Karpas-422 (cell line): ENCODE measurements at regions not wholly inside any gene's neighbourhood (a gene's known extent, or its start where the extent isn't known, plus 50 kb on each side); places are given as distances from the start of the nearest gene placed in this dataset.

Experiments used
- DNase-seq: peaks from one replicate; pipeline ENCODE4 v3.0.0-alpha.2; 2015
- H2AFZ ChIP-seq: fragments of 200-600 bp; sonication (generic); 2 replicates; pipeline ENCODE4 v1.6.1; 2014; ENCODE audit warnings: antibody characterized with exemption, low read length, mixed read lengths
- H3K27ac ChIP-seq: fragments of 200-600 bp; sonication (generic); 2 replicates; pipeline ENCODE4 v1.5.1; 2014; ENCODE audit warnings: mild to moderate bottlenecking, low read length, moderate library complexity
- H3K27me3 ChIP-seq: fragments of 200-600 bp; sonication (generic); 2 replicates; pipeline ENCODE4 v1.6.1; 2014; ENCODE audit warnings: low read length, mixed read lengths
- H3K36me3 ChIP-seq: fragments of 200-600 bp; sonication (generic); 2 replicates; pipeline ENCODE4 v1.6.1; 2014; ENCODE audit warnings: low read length, mixed read lengths; ENCODE audit not compliant: insufficient read depth
- H3K4me1 ChIP-seq: fragments of 200-600 bp; sonication (generic); 2 replicates; pipeline ENCODE4 v1.6.1; 2014; ENCODE audit warnings: mild to moderate bottlenecking, low read length, mixed read lengths
- H3K4me2 ChIP-seq: fragments of 200-600 bp; sonication (generic); 2 replicates; pipeline ENCODE4 v1.6.1; 2014; ENCODE audit warnings: low read length, low read depth, mild to moderate bottlenecking; ENCODE audit not compliant: poor library complexity, severe bottlenecking
- H3K4me3 ChIP-seq: fragments of 200-600 bp; sonication (generic); 2 replicates; pipeline ENCODE4 v1.5.1; 2014; ENCODE audit warnings: mild to moderate bottlenecking, antibody characterized with exemption, low read length, mixed read lengths
- H3K79me2 ChIP-seq: fragments of 200-600 bp; sonication (generic); 2 replicates; pipeline ENCODE4 v1.6.1; 2014; ENCODE audit warnings: mild to moderate bottlenecking, low read length, mixed read lengths
- H3K9ac ChIP-seq: fragments of 200-600 bp; sonication (generic); 2 replicates; pipeline ENCODE4 v1.6.0; 2014; ENCODE audit warnings: low read length
- H3K9me2 ChIP-seq: fragments of 200-600 bp; sonication (generic), shearing (Covaris generic); replicated peaks from 2 replicates; pipeline ENCODE4 v1.6.0; 2014; ENCODE audit warnings: mild to moderate bottlenecking, low read length, moderate library complexity; ENCODE audit not compliant: insufficient read depth
- H3K9me3 ChIP-seq: fragments of 300-700, 200-600 bp; sonication (generic); 2 replicates; pipeline ENCODE4 v1.6.1; 2014; ENCODE audit warnings: low read length, mixed read lengths
- H4K20me1 ChIP-seq: fragments of 200-600 bp; sonication (generic); 2 replicates; pipeline ENCODE4 v1.6.1; 2014; ENCODE audit warnings: mild to moderate bottlenecking, antibody characterized with exemption, low read length, low read depth; ENCODE audit not compliant: insufficient read depth

GRCh38 chr1:229208481-229208880, 62.4 kb upstream of the RAB4A start:
- no peak overlapping the region for H2AFZ ChIP-seq
- no peak for DNase-seq
- H3K4me1 ChIP-seq: no peaks in the 10 kb centered on the region
- H3K27me3 ChIP-seq: no peaks in the 10 kb centered on the region
- no peak overlapping the region for H3K4me3 ChIP-seq
- H4K20me1 ChIP-seq: no peaks in the 10 kb centered on the region
- H3K36me3 ChIP-seq: no peaks in the 10 kb centered on the region
- H3K27ac ChIP-seq: no peak overlapping the region
- H3K79me2 ChIP-seq: no peaks in the 10 kb centered on the region
- no peaks in the 10 kb centered on the region for H3K9me2 ChIP-seq
- no peaks in the 10 kb centered on the region for H3K9me3 ChIP-seq
- H3K9ac ChIP-seq: no peak overlapping the region
- H3K4me2 ChIP-seq: no peak overlapping the region

- no peaks in the 10 kb centered on the region for H3K27me3 ChIP-seq
- H3K79me2 ChIP-seq: no peaks in the 10 kb centered on the region
- H4K20me1 ChIP-seq: no peaks in the 10 kb centered on the region
- H3K9ac ChIP-seq: no peak overlapping the region
- H2AFZ ChIP-seq: no peak overlapping the region
- no peak for DNase-seq
- H3K9me3 ChIP-seq: no peaks in the 10 kb centered on the region
- no peaks in the 10 kb centered on the region for H3K4me1 ChIP-seq
- no peaks in the 10 kb centered on the region for H3K36me3 ChIP-seq
- no peak overlapping the region for H3K4me3 ChIP-seq
- H3K9me2 ChIP-seq: no peaks in the 10 kb centered on the region
- H3K4me2 ChIP-seq: no peak overlapping the region
- H3K27ac ChIP-seq: no peak overlapping the region
These were observed 61.5 kb upstream of the RAB4A start for GRCh38 chr1:229209386-229209785.

GRCh38 chr1:229209816-229210215, 61.1 kb upstream of the RAB4A start:
- no peaks in the 10 kb centered on the region for H3K4me1 ChIP-seq
- no peaks in the 10 kb centered on the region for H3K9me2 ChIP-seq
- H3K36me3 ChIP-seq: no peaks in the 10 kb centered on the region
- no peak overlapping the region for H3K4me3 ChIP-seq
- H3K27me3 ChIP-seq: no peaks in the 10 kb centered on the region
- no peak overlapping the region for H3K27ac ChIP-seq
- no peaks in the 10 kb centered on the region for H4K20me1 ChIP-seq
- H3K9me3 ChIP-seq: no peaks in the 10 kb centered on the region
- no peak overlapping the region for H2AFZ ChIP-seq
- H3K9ac ChIP-seq: no peak overlapping the region
- H3K79me2 ChIP-seq: no peaks in the 10 kb centered on the region
- DNase-seq: no peak
- H3K4me2 ChIP-seq: no peak overlapping the region

- H3K79me2 ChIP-seq: no peaks in the 10 kb centered on the region
- H2AFZ ChIP-seq: no peak overlapping the region
- no peaks in the 10 kb centered on the region for H3K9me2 ChIP-seq
- H3K4me1 ChIP-seq: no peaks in the 10 kb centered on the region
- DNase-seq: no peak
- no peaks in the 10 kb centered on the region for H4K20me1 ChIP-seq
- no peak overlapping the region for H3K4me3 ChIP-seq
- no peak overlapping the region for H3K27ac ChIP-seq
- no peaks in the 10 kb centered on the region for H3K27me3 ChIP-seq
- H3K4me2 ChIP-seq: no peak overlapping the region
- no peak overlapping the region for H3K9ac ChIP-seq
- no peaks in the 10 kb centered on the region for H3K9me3 ChIP-seq
- no peaks in the 10 kb centered on the region for H3K36me3 ChIP-seq
These were observed 60.1 kb upstream of the RAB4A start for GRCh38 chr1:229210844-229211243.

- Histone ChIP-seq H3K4me3 (no peak overlapping the region), H3K9me2 (no peaks in the 10 kb centered on the region), H3K27ac (no peak overlapping the region), H3K36me3 (no peaks in the 10 kb centered on the region), H3K9ac (no peak overlapping the region), H2AFZ (no peak overlapping the region), H3K4me2 (no peak overlapping the region), H3K79me2 (no peaks in the 10 kb centered on the region), H3K9me3 (no peaks in the 10 kb centered on the region), H3K27me3 (no peaks in the 10 kb centered on the region), H3K4me1 (no peaks in the 10 kb centered on the region), H4K20me1 (no peaks in the 10 kb centered on the region)
- no peak for DNase-seq
These were observed 57.1 kb upstream of the RAB4A start for GRCh38 chr1:229213797-229214196.

DNA sequence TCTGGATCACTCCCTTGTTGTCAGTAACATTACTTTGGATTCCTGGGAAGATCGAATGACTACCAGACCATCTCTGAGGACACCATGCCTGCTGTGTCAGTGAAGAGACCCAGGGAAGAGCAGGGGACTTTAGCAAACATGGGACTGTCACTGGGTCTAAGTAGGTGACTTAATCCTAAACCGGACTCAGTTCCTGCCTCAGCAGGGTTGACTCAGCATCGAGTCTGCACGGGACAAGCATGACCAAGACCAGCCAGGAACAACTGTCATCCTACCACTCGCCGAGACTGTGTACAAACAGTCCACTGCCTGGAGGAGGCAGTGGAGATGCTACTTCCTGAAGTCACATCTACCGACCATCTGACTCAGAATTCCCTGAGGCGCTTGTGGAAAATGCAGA, 53.2 kb upstream of the RAB4A start:
- H3K4me2 ChIP-seq: no peak overlapping the region
- no peaks in the 10 kb centered on the region for H3K9me3 ChIP-seq
- no peak overlapping the region for H3K9ac ChIP-seq
- no peaks in the 10 kb centered on the region for H4K20me1 ChIP-seq
- H2AFZ ChIP-seq: no peak overlapping the region
- no peaks in the 10 kb centered on the region for H3K27me3 ChIP-seq
- H3K9me2 ChIP-seq: no peaks in the 10 kb centered on the region
- H3K27ac ChIP-seq: no peak overlapping the region
- no peaks in the 10 kb centered on the region for H3K36me3 ChIP-seq
- H3K4me3 ChIP-seq: no peak overlapping the region
- no peaks in the 10 kb centered on the region for H3K79me2 ChIP-seq
- no peaks in the 10 kb centered on the region for H3K4me1 ChIP-seq
- DNase-seq: no peak

GRCh38 chr1:229218612-229219025, 52.3 kb upstream of the RAB4A start:
- Histone ChIP-seq H3K9ac (no peak overlapping the region), H3K9me2 (no peaks in the 10 kb centered on the region), H2AFZ (no peak overlapping the region), H3K4me1 (no peaks in the 10 kb centered on the region), H3K4me3 (no peak overlapping the region), H3K79me2 (no peaks in the 10 kb centered on the region), H3K4me2 (no peak overlapping the region), H3K9me3 (no peaks in the 10 kb centered on the region), H3K27ac (no peak overlapping the region), H3K36me3 (no peaks in the 10 kb centered on the region), H3K27me3 (no peaks in the 10 kb centered on the region), H4K20me1 (no peaks in the 10 kb centered on the region)
- DNase-seq: no peak

DNA sequence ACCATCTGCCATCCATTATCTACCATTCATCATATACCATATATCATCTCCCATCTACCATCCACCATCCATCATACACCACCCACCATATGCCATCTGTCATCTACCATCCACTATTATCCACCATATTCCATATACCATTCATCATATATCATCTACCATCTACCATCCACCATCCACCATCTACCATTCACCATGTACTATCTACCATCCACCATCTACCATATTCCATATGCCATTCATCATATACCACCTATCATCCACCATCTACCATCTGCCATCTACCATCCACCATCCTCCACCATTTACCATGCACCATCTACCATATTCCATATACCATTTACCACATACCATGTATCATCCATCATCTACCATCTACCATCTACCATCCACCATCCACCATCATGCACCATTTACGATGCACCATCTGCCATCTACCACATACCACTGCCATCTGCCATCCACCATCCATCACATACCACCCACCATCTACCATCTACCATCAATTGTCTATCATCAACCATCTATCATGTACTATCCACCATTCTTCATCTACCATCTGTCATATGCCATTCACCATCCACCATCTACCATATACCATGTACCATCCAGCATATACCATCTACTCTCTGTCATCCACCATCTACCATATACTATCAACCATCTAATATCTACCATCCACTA, 50.6 kb upstream of the RAB4A start:
- no peak overlapping the region for H3K27ac ChIP-seq
- no peaks in the 10 kb centered on the region for H3K79me2 ChIP-seq
- no peak overlapping the region for H3K9ac ChIP-seq
- DNase-seq: no peak
- H3K27me3 ChIP-seq: no peaks in the 10 kb centered on the region
- H3K9me3 ChIP-seq: no peaks in the 10 kb centered on the region
- no peak overlapping the region for H3K4me2 ChIP-seq
- H3K4me1 ChIP-seq: no peaks in the 10 kb centered on the region
- no peak overlapping the region for H3K4me3 ChIP-seq
- no peaks in the 10 kb centered on the region for H3K36me3 ChIP-seq
- no peaks in the 10 kb centered on the region for H4K20me1 ChIP-seq
- no peaks in the 10 kb centered on the region for H3K9me2 ChIP-seq
- no peak overlapping the region for H2AFZ ChIP-seq
